Kidney (tissue), 13 donors: ENCODE measurements at regions not wholly inside any gene's neighbourhood (a gene's known extent, or its start where the extent isn't known, plus 50 kb on each side); places are given as distances from the start of the nearest gene placed in this dataset.

Source experiments
- DNase-seq, 5 donors: peaks; one replicate each; pipeline ENCODE4 v3.0.0-alpha.2; 2013 to 2020
- FAIRE-seq: peaks from 2 replicates; lab custom pipeline; 2012; peaks lifted over from hg19 to GRCh38; lab: Jason Lieb, UNC
- H3K27ac ChIP-seq, 2 donors: one replicate each; pipeline ENCODE4 v1.7.0; 2013; ENCODE audit warnings: low read depth in 2 of 2, low read length in 2 of 2, inconsistent platforms in 1 of 2
- H3K27me3 ChIP-seq: one replicate; pipeline ENCODE4 v1.7.1; 2013; ENCODE audit warnings: low read length, inconsistent platforms; ENCODE audit not compliant: control insufficient read depth, insufficient read depth
- H3K36me3 ChIP-seq, 3 donors: one replicate each; pipeline versions ENCODE4 v1.7.0 to v1.7.1; 2013; ENCODE audit warnings: low read length in 3 of 3, control low read depth in 1 of 3, inconsistent platforms in 1 of 3; ENCODE audit not compliant: insufficient read depth in 3 of 3, control insufficient read depth in 2 of 3
- H3K4me1 ChIP-seq, 3 donors: one replicate each; pipeline versions ENCODE4 v1.7.0 to v1.7.1; 2013; ENCODE audit warnings: low read length in 3 of 3, inconsistent platforms in 1 of 3, low read depth in 1 of 3; ENCODE audit not compliant: control insufficient read depth in 2 of 3, insufficient read depth in 2 of 3
- H3K4me3 ChIP-seq, 3 donors: one replicate each; pipeline versions ENCODE4 v1.7.0 to v1.8.1; 2013; ENCODE audit warnings: low read length in 3 of 3, control low read depth in 1 of 3, inconsistent platforms in 1 of 3
- H3K9ac ChIP-seq, 3 donors: one replicate each; pipeline versions ENCODE4 v1.7.0 to v1.7.1; 2013; ENCODE audit warnings: low read length in 3 of 3, control low read depth in 1 of 3, inconsistent platforms in 1 of 3
- H3K9me3 ChIP-seq, 3 donors: one replicate each; pipeline versions ENCODE4 v1.7.0 to v1.7.1; 2013; ENCODE audit warnings: low read length in 3 of 3, control low read depth in 1 of 3, inconsistent platforms in 1 of 3; ENCODE audit not compliant: control insufficient read depth in 2 of 3, insufficient read depth in 1 of 3
- CTCF ChIP-seq: IDR thresholded peaks from 3 replicates; pipeline ENCODE4 v1.5.1; 2012; ENCODE audit warnings: mild to moderate bottlenecking, moderate library complexity, borderline replicate concordance; ENCODE audit not compliant: insufficient read depth; ENCODE audit errors: extremely low read depth
- intact Hi-C: fragments of 100-400 bp; cut with DNase I; formaldehyde crosslinking; loops from one replicate; pipeline ENCODE4 v1.11.1; 2022
- donor health status: control.
- donor health status: control.
- donor health status: control.
- donor health status: control.
- donor health status: control.
- donor health status: DM: yes; HTN: yes; CAD: no.
- donor health status: Normal renal cell carcinoma (clear cell type).

GRCh38 chr6:84409911-84410310 lies 182.5 kb upstream of the CEP162 start:
- FAIRE-seq = no peak
- no peak for TF ChIP-seq CTCF
- no peaks in the 10 kb centered on the region for H3K36me3 ChIP-seq
- H3K27me3 ChIP-seq = no peaks in the 10 kb centered on the region
- no peak overlapping the region for H3K27ac ChIP-seq
- intact Hi-C loops = no loop called here
- no peaks in the 10 kb centered on the region for H3K9me3 ChIP-seq
- no peak overlapping the region for H3K4me3 ChIP-seq
- H3K9ac ChIP-seq = no peak overlapping the region
- DNase-seq = no peak
- H3K4me1 ChIP-seq = no peaks in the 10 kb centered on the region

- no peak overlapping the region for H3K9ac ChIP-seq
- intact Hi-C loops = no loop called here
- no peak for FAIRE-seq
Measured at GRCh38 chr6:84408028-84408427, 180.6 kb upstream of the CEP162 start.

GRCh38 chr6:84403545-84403944 lies 176.1 kb upstream of the CEP162 start:
- no peaks in the 10 kb centered on the region for H3K9me3 ChIP-seq
- H3K36me3 ChIP-seq = no peaks in the 10 kb centered on the region
- no peaks in the 10 kb centered on the region for H3K4me1 ChIP-seq
- H3K9ac ChIP-seq = no peak overlapping the region
- no peak for DNase-seq
- TF ChIP-seq CTCF = no peak
- intact Hi-C loops = no loop called here
- no peaks in the 10 kb centered on the region for H3K27me3 ChIP-seq
- FAIRE-seq = no peak
- H3K4me3 ChIP-seq = no peak overlapping the region
- no peak overlapping the region for H3K27ac ChIP-seq

More at GRCh38 chr6:84408028-84408427, 180.6 kb upstream of the CEP162 start:
- H3K4me3 ChIP-seq = no peak overlapping the region
- no peaks in the 10 kb centered on the region for H3K36me3 ChIP-seq
- no peak overlapping the region for H3K27ac ChIP-seq
- no peaks in the 10 kb centered on the region for H3K9me3 ChIP-seq
- no peak for TF ChIP-seq CTCF
- H3K4me1 ChIP-seq = no peaks in the 10 kb centered on the region
- no peaks in the 10 kb centered on the region for H3K27me3 ChIP-seq
- DNase-seq = no peak

GRCh38 chr6:84399003-84399402 lies 171.6 kb upstream of the CEP162 start:
- intact Hi-C loops = no loop called here
- no peaks in the 10 kb centered on the region for H3K9me3 ChIP-seq
- no peaks in the 10 kb centered on the region for H3K27me3 ChIP-seq
- no peak overlapping the region for H3K4me3 ChIP-seq
- no peaks in the 10 kb centered on the region for H3K36me3 ChIP-seq
- DNase-seq = no peak
- H3K9ac ChIP-seq = no peak overlapping the region
- no peak for FAIRE-seq
- H3K4me1 ChIP-seq = no peaks in the 10 kb centered on the region
- H3K27ac ChIP-seq = no peak overlapping the region
- TF ChIP-seq CTCF = no peak
